GM19452 (cell line): ENCODE measurements at regions not wholly inside any gene's neighbourhood (a gene's known extent, or its start where the extent isn't known, plus 50 kb on each side); places are given as distances from the start of the nearest gene placed in this dataset.

ENCODE experiments used
- ATAC-seq: cut with Tn5 transposase; IDR thresholded peaks from one replicate; pipeline ENCODE4 v1.9.1; 2021; ENCODE audit not compliant: unreplicated experiment

- no peak for ATAC-seq
These were observed 843.9 kb downstream of the QKI start for GRCh38 chr6:164258421-164258820.

GRCh38 chr6:164252948-164253347 lies 838.4 kb downstream of the QKI start:
- no peak for ATAC-seq

GRCh38 chr6:164252291-164252690 lies 837.8 kb downstream of the QKI start:
- ATAC-seq: no peak

- ATAC-seq: no peak
These were observed 832.6 kb downstream of the QKI start for GRCh38 chr6:164247106-164247505.

- ATAC-seq: no peak
These were observed 831.6 kb downstream of the QKI start for GRCh38 chr6:164246082-164246481.

DNA sequence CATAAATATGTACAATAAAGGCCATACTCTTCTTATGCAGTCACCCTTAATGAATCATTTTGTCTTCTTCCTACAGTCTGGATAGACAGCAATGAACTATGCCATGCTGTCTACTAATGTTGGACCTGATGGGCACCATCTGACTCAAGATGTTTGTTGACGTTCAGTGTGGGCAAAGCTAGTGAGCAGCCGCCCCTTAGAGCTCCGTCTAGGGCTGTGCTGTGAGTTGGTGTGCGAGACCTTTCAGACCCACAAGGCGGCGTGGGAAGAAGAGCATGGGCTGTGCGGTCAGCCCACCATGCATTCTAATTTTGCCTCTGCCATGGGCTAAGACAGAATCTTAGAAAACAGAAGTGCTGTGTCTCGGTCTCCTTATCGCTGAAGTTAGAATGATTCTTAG lies 829.4 kb downstream of the QKI start:
- ATAC-seq: no peak

DNA sequence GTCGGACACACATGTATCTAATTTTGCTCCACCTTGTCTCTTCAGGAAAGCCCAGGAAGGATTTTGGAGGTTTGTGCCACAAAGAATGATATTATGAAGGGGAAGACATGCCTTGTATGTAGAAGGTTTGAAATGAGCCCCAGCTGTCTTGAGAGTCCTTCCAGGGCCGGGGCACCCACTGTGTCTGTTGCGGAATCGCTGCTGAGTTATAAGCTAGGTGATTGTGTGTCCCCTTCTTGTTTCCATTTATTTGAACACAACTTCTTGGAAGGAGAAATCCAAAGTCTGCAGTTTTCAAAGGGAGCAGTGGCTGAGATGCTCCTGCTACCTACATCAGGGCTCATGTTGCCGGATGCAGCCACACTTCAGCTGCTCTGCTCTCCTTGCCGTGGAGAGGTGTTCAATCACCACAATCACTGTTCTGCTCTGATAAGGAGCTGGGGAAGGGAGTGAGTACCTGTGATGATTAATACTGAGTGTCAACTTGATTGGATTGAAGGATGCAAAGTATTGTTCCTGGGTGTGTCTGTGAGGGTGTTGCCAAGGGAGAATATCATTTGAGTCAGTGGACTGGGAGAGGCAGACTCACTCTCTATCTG lies 828.6 kb downstream of the QKI start:
- no peak for ATAC-seq

DNA sequence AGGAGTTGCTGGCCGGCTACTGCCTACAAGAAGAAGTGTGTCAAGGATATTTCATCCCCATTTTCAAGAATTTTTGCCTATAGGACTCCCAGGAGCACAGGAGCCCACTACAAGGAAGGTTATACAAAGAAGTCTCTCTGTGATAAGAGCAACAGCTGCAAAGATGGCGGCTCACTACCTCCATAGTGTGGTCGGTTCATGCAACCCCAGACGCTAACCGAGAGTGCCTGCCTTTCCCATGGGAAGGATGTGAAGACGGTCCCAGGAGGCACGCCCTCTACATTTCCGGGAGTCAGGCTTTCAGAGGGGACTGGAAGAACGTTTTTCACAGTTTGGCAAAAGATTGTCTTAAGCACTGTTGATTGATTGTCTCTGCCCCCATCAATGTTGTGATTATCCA lies 816.3 kb downstream of the QKI start:
- no peak for ATAC-seq

- ATAC-seq: no peak
These were observed 815.7 kb downstream of the QKI start for GRCh38 chr6:164230259-164230658.

DNA sequence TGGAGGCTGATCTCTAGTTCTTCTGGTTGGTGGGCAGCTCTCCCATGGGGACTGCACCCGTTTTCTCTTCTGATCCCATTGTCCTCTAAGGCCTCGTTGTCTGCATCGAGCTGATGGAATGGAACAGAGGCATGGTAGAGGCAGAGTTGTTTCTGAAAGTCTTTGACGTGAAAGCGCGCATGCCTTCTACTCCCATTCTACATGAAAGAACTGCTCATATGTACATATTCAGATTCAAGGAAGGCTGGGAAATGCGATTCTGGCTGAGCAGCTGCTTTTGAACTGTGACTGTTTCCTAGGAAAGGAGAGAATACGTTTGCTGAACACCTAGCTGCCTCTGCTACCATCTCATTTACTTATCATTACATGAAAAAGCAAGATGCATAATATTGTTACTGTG lies 815.2 kb downstream of the QKI start:
- ATAC-seq: no peak

DNA sequence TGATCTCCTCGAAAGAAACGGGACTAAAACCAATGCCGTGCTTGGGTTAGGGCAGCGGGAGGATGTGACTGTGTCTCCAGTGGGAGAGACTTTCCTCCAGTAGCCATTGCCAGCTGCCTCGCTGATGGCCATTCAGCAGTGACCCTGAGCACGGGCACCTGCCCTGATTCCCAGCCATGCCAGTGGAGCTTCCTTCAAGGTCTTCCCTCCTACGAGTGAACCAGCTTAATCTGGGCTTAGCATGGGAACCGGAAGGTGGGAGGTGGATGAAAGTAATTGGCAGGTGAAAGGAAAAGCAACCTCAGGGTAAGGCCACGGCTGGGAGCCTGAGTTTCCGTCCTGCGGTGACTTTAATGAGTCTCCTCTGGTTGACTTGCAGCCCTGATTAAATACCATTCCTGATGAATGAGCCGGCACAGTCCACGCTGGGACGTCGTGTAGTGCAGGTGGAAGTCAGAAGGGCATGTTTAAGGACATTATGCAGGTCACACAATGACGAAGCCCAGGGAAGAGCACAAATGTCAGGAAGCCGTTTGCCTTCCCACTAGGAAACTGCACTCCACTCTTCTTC lies 813.5 kb downstream of the QKI start:
- no peak for ATAC-seq

DNA sequence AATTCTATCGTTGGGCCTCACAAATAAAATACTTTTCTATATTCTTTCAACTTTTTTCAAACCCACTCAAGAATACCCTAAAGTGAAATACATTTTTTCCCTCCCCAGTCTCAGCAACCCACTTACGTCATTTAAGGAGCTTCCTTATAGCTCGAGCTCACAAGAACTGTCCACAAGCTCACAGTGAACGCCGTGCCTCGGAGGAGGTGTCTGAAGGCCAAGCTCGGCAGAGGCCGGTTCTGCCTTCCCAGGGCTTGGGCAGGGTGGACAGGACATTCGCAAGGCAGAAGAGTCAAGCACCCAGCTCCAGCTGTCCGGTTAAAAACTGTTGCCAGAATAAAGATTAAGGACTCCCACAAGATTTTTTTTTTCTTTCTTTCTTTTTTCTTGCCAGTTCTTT lies 802.3 kb downstream of the QKI start:
- no peak for ATAC-seq

DNA sequence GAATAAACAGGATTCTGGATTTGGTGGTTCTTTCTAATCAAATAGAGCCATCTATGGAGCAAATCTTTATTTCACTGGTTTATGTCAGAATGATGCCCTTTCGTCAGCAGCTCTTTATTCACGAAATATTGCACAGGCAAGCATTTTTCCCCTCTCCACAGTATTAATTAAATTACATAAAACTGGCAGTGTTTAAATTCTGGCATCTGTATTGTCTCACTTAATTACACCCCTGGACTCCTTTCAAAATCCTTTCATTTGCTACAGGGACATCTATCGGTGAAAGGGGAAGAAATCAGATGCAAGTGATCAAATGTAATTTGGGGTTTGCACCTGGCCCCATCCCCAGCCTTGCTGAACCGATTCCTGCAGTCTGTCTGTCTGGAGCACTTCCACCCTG lies 801.9 kb downstream of the QKI start:
- ATAC-seq: no peak

- no peak for ATAC-seq
These were observed 799.5 kb downstream of the QKI start for GRCh38 chr6:164214066-164214465.

GRCh38 chr6:164211254-164211653 lies 796.7 kb downstream of the QKI start:
- ATAC-seq: no peak

DNA sequence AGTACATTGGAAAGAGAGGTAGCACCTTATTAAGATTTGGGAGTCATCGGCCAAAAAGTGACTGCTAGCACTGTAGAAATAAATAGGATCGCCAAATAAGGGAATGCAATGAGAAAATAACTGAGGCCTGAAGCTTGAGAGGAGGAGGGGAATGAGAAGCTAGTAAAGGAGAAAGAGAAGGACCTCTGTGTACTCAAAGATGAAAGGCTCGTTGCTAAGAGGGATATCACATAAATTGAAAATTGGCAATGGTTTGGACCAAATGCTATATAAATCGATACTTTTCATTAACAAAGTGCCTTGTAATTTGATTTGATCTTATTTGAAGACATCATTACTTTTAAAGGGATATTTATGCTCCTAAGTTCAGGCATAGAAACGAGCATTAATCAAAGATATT lies 796.3 kb downstream of the QKI start:
- ATAC-seq: no peak

DNA sequence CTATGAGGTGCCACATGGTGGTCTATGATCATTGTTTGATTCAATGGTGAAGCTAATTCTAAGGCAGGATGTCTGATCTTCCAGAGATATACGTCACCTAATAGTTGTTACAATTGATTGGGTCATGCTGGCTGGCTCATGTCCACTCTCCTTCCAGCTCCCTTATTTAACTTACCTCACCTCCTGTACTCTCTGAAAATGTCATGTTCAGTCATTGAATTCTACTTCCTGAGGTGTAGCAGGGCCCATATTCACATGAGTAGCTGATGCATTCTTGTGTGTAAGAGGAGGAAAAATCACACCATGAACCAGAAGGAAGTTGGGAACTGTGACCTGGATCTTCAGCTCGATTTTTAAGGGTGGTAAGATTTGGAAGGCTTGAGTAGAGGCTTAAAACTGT lies 795.8 kb downstream of the QKI start:
- ATAC-seq: no peak

DNA sequence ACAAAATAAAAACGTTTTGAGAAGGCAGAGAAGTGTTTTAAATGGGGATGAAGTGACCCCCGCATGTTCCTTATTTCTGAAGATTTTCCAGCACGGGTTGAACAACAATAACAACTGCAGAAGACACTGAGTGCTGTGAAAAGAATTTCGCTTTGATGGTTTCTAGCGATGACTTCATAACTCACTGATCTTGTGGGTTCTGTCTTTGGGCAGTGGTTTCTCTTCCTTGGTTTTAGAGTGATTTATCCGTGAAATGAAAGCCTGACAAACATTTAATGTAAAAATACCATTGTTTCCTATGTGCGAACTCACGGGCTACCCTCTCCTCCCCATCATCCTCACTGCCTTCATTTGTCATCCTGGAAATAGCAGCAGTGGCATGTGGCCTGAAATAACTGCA lies 793.9 kb downstream of the QKI start:
- no peak for ATAC-seq

DNA sequence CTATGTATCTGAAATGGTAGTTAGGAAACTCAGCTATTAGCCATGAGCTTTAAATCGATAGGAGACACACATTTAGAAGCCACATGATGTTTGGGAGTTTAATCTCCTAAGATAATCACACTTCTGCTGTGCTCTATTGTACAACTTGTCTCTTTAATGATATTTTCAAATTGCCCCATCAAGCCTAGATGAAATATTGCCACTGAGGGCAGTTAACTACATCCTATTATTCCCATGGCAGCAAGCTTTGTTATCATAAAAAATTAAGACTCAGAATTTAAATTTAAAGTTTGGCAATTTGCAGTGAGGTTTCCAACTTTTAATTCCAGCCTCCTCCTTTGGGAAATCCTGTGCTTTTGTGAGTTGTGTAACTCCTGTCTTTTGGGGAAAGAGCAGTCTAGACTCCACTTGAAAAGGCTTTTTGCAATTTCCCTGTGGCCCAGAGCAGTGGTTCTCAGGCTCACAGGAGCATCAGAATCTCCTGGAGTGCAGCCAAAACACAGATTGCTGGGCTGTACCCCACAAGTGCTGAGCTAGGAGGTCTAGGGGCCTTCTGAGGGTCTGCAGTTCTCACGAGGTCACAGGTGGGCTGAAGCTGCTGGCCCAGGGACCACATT lies 792.4 kb downstream of the QKI start:
- ATAC-seq: no peak

DNA sequence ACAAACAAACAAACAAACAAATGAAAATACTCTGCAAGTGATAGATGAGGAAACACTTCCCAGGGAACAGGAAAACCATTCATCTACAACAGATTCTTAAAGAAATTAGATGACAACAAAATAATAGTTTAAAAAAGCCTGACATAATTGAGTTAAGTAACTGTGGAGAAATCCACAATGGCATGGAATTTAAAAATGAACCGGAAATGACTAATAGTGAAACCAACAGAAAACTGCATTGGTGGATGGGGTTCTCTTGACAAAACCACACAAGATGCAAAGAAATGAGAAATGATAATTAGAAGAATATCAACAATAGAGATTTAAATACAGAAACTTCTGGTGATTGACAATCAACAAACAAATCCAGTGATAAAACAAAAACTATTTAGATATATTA lies 785.6 kb downstream of the QKI start:
- ATAC-seq: no peak

- no peak for ATAC-seq
These were observed 781.4 kb downstream of the QKI start for GRCh38 chr6:164195942-164196281.

DNA sequence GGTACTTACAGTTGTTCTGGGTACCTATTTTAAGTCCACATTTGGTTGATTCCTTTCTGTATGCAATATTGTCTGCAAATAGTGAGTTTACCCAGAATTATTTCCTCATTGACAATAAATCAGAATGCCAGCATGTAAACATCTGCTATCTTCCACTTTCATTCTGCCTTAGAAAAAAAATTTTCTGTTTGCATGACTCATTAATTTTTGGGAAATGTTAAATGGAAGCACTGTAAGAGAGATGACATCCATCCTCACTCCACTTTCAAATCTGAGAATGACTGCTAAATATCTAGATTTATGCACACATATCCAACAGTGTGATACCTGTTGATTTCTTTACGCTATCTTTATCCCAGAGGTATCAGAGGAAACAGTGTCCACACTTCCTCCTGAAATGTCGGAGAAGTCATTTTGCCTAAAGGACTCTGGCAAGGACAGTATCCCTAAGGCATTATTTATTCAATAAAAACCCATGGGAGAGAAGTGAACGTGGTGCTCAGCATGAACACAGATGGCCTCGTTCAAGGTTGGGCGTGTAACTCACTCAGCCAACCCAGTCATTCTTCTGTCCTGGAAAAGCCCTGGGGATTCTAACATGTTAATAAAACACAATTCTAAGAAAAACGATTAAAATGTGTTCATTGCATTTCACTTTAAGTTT lies 780.9 kb downstream of the QKI start:
- ATAC-seq: no peak

DNA sequence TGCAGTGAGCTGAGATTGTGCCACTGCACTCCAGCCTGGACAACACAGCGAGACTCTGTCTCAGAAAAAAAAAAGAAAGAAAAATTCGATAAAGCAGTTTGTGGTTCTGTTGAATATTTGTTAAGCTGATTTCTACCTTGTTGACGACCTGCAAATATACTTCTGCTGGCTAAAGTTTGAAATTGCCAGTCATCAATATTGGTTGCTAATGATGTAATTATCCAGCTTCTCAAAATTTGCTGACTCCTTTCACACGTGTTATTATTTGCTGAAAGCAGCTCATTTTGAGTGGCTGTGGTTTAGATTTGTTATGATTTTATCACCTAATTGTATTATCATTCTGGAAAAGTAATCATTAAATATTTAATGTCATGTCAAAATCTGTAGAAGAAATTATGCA lies 774.3 kb downstream of the QKI start:
- no peak for ATAC-seq
